HFFc6 (cell line): ENCODE measurements at regions not wholly inside any gene's neighbourhood (a gene's known extent, or its start where the extent isn't known, plus 50 kb on each side); places are given as distances from the start of the nearest gene placed in this dataset.

Experiments
- DNase-seq: peaks from one replicate; pipeline ENCODE4 v3.0.0-alpha.2; 2018
- H3K27ac Mint-ChIP-seq: 2 replicates; pipeline ENCODE4 v1.8.0; 2020; ENCODE audit warnings: mild to moderate bottlenecking, mixed read lengths
- H3K27me3 Mint-ChIP-seq: 2 replicates; pipeline ENCODE4 v1.8.0; 2021; ENCODE audit warnings: mild to moderate bottlenecking, moderate library complexity, mixed read lengths; ENCODE audit not compliant: insufficient read depth
- H3K36me3 Mint-ChIP-seq: 2 replicates; pipeline ENCODE4 v1.8.0; 2021; ENCODE audit warnings: low read depth, mixed read lengths
- H3K4me1 Mint-ChIP-seq: 2 replicates; pipeline ENCODE4 v1.8.0; 2020; ENCODE audit warnings: low read depth, mixed read lengths
- H3K4me3 Mint-ChIP-seq: 2 replicates; pipeline ENCODE4 v1.8.0; 2020; ENCODE audit warnings: mild to moderate bottlenecking, moderate library complexity, mixed read lengths
- H3K9me3 Mint-ChIP-seq: 2 replicates; pipeline ENCODE4 v1.8.0; 2020; ENCODE audit warnings: mild to moderate bottlenecking, mixed read lengths
- CTCF ChIP-seq: fragments of 200-600 bp; sonication (generic); IDR thresholded peaks from 2 replicates; pipeline ENCODE4 v1.5.0; 2021; ENCODE audit warnings: antibody characterized with exemption, mild to moderate bottlenecking

DNA sequence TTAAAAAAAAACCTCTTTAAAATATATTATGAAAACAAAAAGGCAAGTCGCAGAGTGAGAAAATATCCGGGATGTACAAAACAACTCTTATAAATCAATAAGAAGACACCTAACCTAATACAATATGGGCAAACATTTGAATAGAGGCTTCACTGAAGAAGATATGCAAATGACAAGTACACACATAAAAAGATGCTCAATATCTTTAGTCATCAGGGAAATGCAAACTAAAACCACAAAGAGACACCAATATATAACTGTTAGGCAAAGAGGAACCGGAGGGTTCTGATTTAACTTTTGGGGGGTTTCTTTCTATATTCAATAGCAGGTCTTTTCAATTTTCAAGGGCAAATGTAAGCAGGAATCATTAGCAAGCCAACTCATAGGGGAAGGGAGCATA lies 480.7 kb upstream of the SPTLC3 start:
- Mint-ChIP-seq H3K27me3 (no peaks in the 10 kb centered on the region), H3K9me3 (peaks cover 43% of the 10 kb centered on the region), H3K4me3 (no peak overlapping the region), H3K27ac (no peak overlapping the region), H3K36me3 (no peaks in the 10 kb centered on the region), H3K4me1 (no peaks in the 10 kb centered on the region)
- no peak for DNase-seq
- TF ChIP-seq CTCF, result no peak

DNA sequence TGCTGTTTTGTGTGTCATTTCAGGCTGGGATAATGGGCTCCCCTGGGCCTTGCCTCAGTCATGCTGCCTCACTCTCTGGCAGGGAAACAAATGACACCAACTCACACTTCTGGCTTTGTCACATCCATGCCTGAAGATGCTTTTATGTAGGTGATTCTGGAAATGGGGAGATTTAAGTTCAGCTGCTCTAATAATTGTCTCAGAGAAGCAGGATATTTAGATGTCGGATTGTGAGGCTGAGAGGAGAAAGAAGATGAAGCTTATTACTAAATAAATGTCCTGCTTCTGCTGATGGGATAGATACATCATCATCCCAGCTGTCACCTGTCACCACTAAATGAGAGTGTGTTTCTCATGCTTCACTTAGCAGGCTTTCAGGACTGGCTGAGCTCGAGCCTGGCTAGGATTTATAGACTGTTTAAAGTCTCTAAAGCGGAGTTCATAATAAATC lies 480.2 kb upstream of the SPTLC3 start:
- TF ChIP-seq CTCF, result no peak
- H3K9me3 Mint-ChIP-seq, result peaks cover 48% of the 10 kb centered on the region
- no peak for DNase-seq
- H3K36me3 Mint-ChIP-seq, result no peaks in the 10 kb centered on the region
- H3K4me1 Mint-ChIP-seq, result no peaks in the 10 kb centered on the region
- no peak overlapping the region for H3K4me3 Mint-ChIP-seq
- no peak overlapping the region for H3K27ac Mint-ChIP-seq
- H3K27me3 Mint-ChIP-seq, result no peaks in the 10 kb centered on the region

GRCh38 chr20:12531626-12532025 lies 477.1 kb upstream of the SPTLC3 start:
- Mint-ChIP-seq H3K27ac (no peak overlapping the region), H3K36me3 (no peaks in the 10 kb centered on the region), H3K4me1 (no peaks in the 10 kb centered on the region), H3K27me3 (no peaks in the 10 kb centered on the region; the same call in 1 of the 2 replicates), H3K9me3 (peaks cover 48% of the 10 kb centered on the region), H3K4me3 (no peak overlapping the region)
- no peak for DNase-seq
- no peak for TF ChIP-seq CTCF

- Mint-ChIP-seq H3K4me1 (no peaks in the 10 kb centered on the region), H3K9me3 (peaks cover 61% of the 10 kb centered on the region), H3K27me3 (no peaks in the 10 kb centered on the region; the same call in 1 of the 2 replicates), H3K36me3 (no peaks in the 10 kb centered on the region), H3K27ac (no peak overlapping the region), H3K4me3 (no peak overlapping the region)
- TF ChIP-seq CTCF, result no peak
- no peak for DNase-seq
These were observed 473.5 kb upstream of the SPTLC3 start for GRCh38 chr20:12535316-12535715.

DNA sequence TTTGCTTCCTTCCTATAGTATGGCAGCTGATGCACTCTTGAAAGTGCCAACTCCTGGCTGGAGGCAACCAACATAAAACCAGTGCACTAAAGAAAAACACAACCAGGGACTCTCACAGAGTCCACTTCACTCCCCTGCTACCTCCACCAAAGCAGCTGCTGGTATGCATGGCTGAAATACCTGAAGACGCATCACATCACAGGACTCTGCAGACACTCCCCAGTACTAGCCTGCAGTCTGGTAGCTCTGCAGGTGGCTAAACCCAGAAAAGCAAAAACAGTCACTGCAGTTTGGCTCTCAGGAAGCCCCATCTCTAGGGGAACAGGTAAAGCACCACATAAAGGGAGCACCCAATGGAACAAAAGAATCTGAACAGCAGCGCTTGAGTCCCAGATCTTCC lies 473.0 kb upstream of the SPTLC3 start:
- Mint-ChIP-seq H3K36me3 (no peaks in the 10 kb centered on the region), H3K9me3 (peaks cover 56% of the 10 kb centered on the region), H3K27me3 (no peaks in the 10 kb centered on the region; the same call in 1 of the 2 replicates), H3K4me1 (no peaks in the 10 kb centered on the region), H3K4me3 (no peak overlapping the region), H3K27ac (no peak overlapping the region)
- no peak for DNase-seq
- TF ChIP-seq CTCF, result no peak

- H3K36me3 Mint-ChIP-seq, result no peaks in the 10 kb centered on the region
- DNase-seq, result no peak
- no peaks in the 10 kb centered on the region for H3K27me3 Mint-ChIP-seq
- peaks cover 32% of the 10 kb centered on the region for H3K9me3 Mint-ChIP-seq
- no peaks in the 10 kb centered on the region for H3K4me1 Mint-ChIP-seq
- no peak overlapping the region for H3K27ac Mint-ChIP-seq
- H3K4me3 Mint-ChIP-seq, result no peak overlapping the region
- TF ChIP-seq CTCF, result no peak
These were observed 454.3 kb upstream of the SPTLC3 start for GRCh38 chr20:12554426-12554825.
